ENCODE measurements at regions not wholly inside any gene's neighbourhood (a gene's known extent, or its start where the extent isn't known, plus 50 kb on each side); places are given as distances from the start of the nearest gene placed in this dataset.
A peak's percentile ranks its signal among the peaks of the same experiment; 100 is the strongest.

- DNase-seq (no peak), ATAC-seq (no peak)
- H3K4me1 Mint-ChIP-seq, result no peaks in the 10 kb centered on the region
- no peak overlapping the region for H3K4me3 Mint-ChIP-seq
- peaks cover 0 to 4% of the 10 kb centered on the region in 2 donors for H3K9me3 Mint-ChIP-seq
- H3K27ac Mint-ChIP-seq, result no peak overlapping the region
- peaks cover 13% of the 10 kb centered on the region for H3K27me3 Mint-ChIP-seq
Measured at GRCh38 chr11:116468699-116469098, 304.1 kb downstream of the BUD13 start.

GRCh38 chr11:116467823-116468222, 305.0 kb downstream of the BUD13 start:
- peaks cover 0 to 4% of the 10 kb centered on the region in 2 donors for H3K9me3 Mint-ChIP-seq
- no peaks in the 10 kb centered on the region for H3K4me1 Mint-ChIP-seq
- ATAC-seq, result no peak
- H3K4me3 Mint-ChIP-seq, result no peak overlapping the region
- DNase-seq, result no peak
- no peak overlapping the region for H3K27ac Mint-ChIP-seq
- H3K27me3 Mint-ChIP-seq, result peaks cover 13% of the 10 kb centered on the region

- ATAC-seq, result no peak
- Mint-ChIP-seq H3K27me3 (peaks cover 23% of the 10 kb centered on the region), H3K9me3 (peaks cover 0 to 4% of the 10 kb centered on the region in 2 donors), H3K27ac (no peak overlapping the region), H3K4me1 (no peaks in the 10 kb centered on the region), H3K4me3 (no peak overlapping the region)
- no peak for DNase-seq
Measured at GRCh38 chr11:116466801-116467200, 306.0 kb downstream of the BUD13 start.

- peaks cover 29% of the 10 kb centered on the region for H3K27me3 Mint-ChIP-seq
- no peak overlapping the region for H3K4me3 Mint-ChIP-seq
- no peak overlapping the region for H3K27ac Mint-ChIP-seq
- no peaks in the 10 kb centered on the region for H3K4me1 Mint-ChIP-seq
- peaks cover 0 to 4% of the 10 kb centered on the region in 2 donors for H3K9me3 Mint-ChIP-seq
- DNase-seq (no peak), ATAC-seq (no peak)
Measured at GRCh38 chr11:116466191-116466590, 306.6 kb downstream of the BUD13 start.

- Mint-ChIP-seq H3K27me3 (peaks cover 31% of the 10 kb centered on the region), H3K4me1 (no peaks in the 10 kb centered on the region), H3K27ac (no peak overlapping the region), H3K4me3 (no peak overlapping the region), H3K9me3 (peaks cover 0 to 4% of the 10 kb centered on the region in 2 donors)
- no peak for ATAC-seq
- no peak for DNase-seq
Measured at GRCh38 chr11:116465056-116465455, 307.7 kb downstream of the BUD13 start.

- H3K4me1 Mint-ChIP-seq, result no peaks in the 10 kb centered on the region
- no peak overlapping the region for H3K27ac Mint-ChIP-seq
- ATAC-seq (no peak), DNase-seq (no peak)
- H3K4me3 Mint-ChIP-seq, result no peak overlapping the region
- H3K9me3 Mint-ChIP-seq, result no peaks in the 10 kb centered on the region
- peaks cover 40% of the 10 kb centered on the region for H3K27me3 Mint-ChIP-seq
Measured at GRCh38 chr11:116461789-116462188, 311.0 kb downstream of the BUD13 start.

GRCh38 chr11:116460156-116460920, 312.4 kb downstream of the BUD13 start:
- H3K4me3 Mint-ChIP-seq, result no peak overlapping the region
- no peak overlapping the region for H3K27ac Mint-ChIP-seq
- H3K4me1 Mint-ChIP-seq, result no peaks in the 10 kb centered on the region
- H3K9me3 Mint-ChIP-seq, result no peaks in the 10 kb centered on the region
- DNase-seq (no peak), ATAC-seq (no peak)
- peaks cover 41% of the 10 kb centered on the region for H3K27me3 Mint-ChIP-seq

- H3K9me3 Mint-ChIP-seq, result no peaks in the 10 kb centered on the region
Measured at GRCh38 chr11:116459185-116460045, 313.4 kb downstream of the BUD13 start.

GRCh38 chr11:116458546-116458945, 314.2 kb downstream of the BUD13 start:
- H3K4me1 Mint-ChIP-seq, result no peaks in the 10 kb centered on the region
- DNase-seq (no peak), ATAC-seq (no peak)
- no peaks in the 10 kb centered on the region for H3K9me3 Mint-ChIP-seq
- H3K4me3 Mint-ChIP-seq, result no peak overlapping the region
- H3K27me3 Mint-ChIP-seq, result peaks cover 41% of the 10 kb centered on the region
- no peak overlapping the region for H3K27ac Mint-ChIP-seq

More at GRCh38 chr11:116459185-116460045, 313.4 kb downstream of the BUD13 start:
- ATAC-seq (no peak), DNase-seq (no peak)
- Mint-ChIP-seq H3K4me1 (no peaks in the 10 kb centered on the region), H3K4me3 (no peak overlapping the region), H3K27me3 (peaks cover 41% of the 10 kb centered on the region), H3K27ac (no peak overlapping the region)

- DNase-seq (no peak), ATAC-seq (no peak)
- Mint-ChIP-seq H3K4me3 (no peak overlapping the region), H3K27me3 (peaks cover 38% of the 10 kb centered on the region), H3K27ac (peak overlapping the region in 1 of 2 donors; percentile 4), H3K9me3 (no peaks in the 10 kb centered on the region), H3K4me1 (no peaks in the 10 kb centered on the region)
Measured at GRCh38 chr11:116457336-116458007, 315.3 kb downstream of the BUD13 start.

- peaks cover 32% of the 10 kb centered on the region for H3K27me3 Mint-ChIP-seq
- H3K4me3 Mint-ChIP-seq, result no peak overlapping the region
- no peaks in the 10 kb centered on the region for H3K4me1 Mint-ChIP-seq
- DNase-seq (no peak), ATAC-seq (no peak)
- H3K9me3 Mint-ChIP-seq, result peaks cover 0 to 10% of the 10 kb centered on the region in 2 donors
- H3K27ac Mint-ChIP-seq, result no peak overlapping the region
Measured at GRCh38 chr11:116454951-116455350, 317.8 kb downstream of the BUD13 start.

- ATAC-seq (no peak), DNase-seq (peak; percentile 6 to 26)
Measured at GRCh38 chr11:116454020-116454645, 318.7 kb downstream of the BUD13 start.

GRCh38 chr11:116452461-116452860, 320.3 kb downstream of the BUD13 start:
- Mint-ChIP-seq H3K4me1 (no peaks in the 10 kb centered on the region), H3K27me3 (peaks cover 16% of the 10 kb centered on the region), H3K9me3 (peaks cover 0 to 10% of the 10 kb centered on the region in 2 donors), H3K27ac (no peak overlapping the region), H3K4me3 (no peak overlapping the region)
- DNase-seq (no peak), ATAC-seq (no peak)

More at GRCh38 chr11:116454020-116454645, 318.7 kb downstream of the BUD13 start:
- peaks cover 26% of the 10 kb centered on the region for H3K27me3 Mint-ChIP-seq
- H3K4me1 Mint-ChIP-seq, result no peaks in the 10 kb centered on the region
- peaks cover 0 to 10% of the 10 kb centered on the region in 2 donors for H3K9me3 Mint-ChIP-seq
- no peak overlapping the region for H3K27ac Mint-ChIP-seq
- no peak overlapping the region for H3K4me3 Mint-ChIP-seq

GRCh38 chr11:116449522-116449921, 323.3 kb downstream of the BUD13 start:
- H3K27me3 Mint-ChIP-seq, result peaks cover 25% of the 10 kb centered on the region

More at GRCh38 chr11:116449522-116449921, 323.3 kb downstream of the BUD13 start:
- DNase-seq (no peak), ATAC-seq (no peak)
- H3K9me3 Mint-ChIP-seq, result peaks cover 0 to 10% of the 10 kb centered on the region in 2 donors
- H3K4me1 Mint-ChIP-seq, result no peaks in the 10 kb centered on the region
- H3K27ac Mint-ChIP-seq, result no peak overlapping the region
- no peak overlapping the region for H3K4me3 Mint-ChIP-seq
